PC-9 (cell line): ENCODE measurements at regions not wholly inside any gene's neighbourhood (a gene's known extent, or its start where the extent isn't known, plus 50 kb on each side); places are given as distances from the start of the nearest gene placed in this dataset.

ENCODE experiments used
- CTCF ChIP-seq: fragments of 200-600 bp; sonication (generic); conservative IDR thresholded peaks from 2 replicates; pipeline ENCODE4 v1.6.1; 2017; ENCODE audit warnings: mixed run types, antibody characterized with exemption, mild to moderate bottlenecking, moderate library complexity
- EZH2 ChIP-seq: fragments of 200-600 bp; sonication (generic); IDR thresholded peaks from 2 replicates; pipeline ENCODE4 v1.8.0; 2017; ENCODE audit warnings: antibody characterized with exemption, low read depth

GRCh38 chr15:66996094-66996493 is 69.3 kb upstream of the SMAD3 start:
- TF ChIP-seq CTCF (no peak), EZH2 (no peak)
